GM11168 (cell line): ENCODE measurements at regions not wholly inside any gene's neighbourhood (a gene's known extent, or its start where the extent isn't known, plus 50 kb on each side); places are given as distances from the start of the nearest gene placed in this dataset.
"Not testable (repeated sequence)": the region's sequence is repeated elsewhere in the genome, so short reads cannot be mapped to it uniquely, and the experiment has no call there.

Experiments used
- in situ Hi-C: fragments of 300-500 bp; cut with MboI; formaldehyde crosslinking; loops from one replicate; pipeline ENCODE4 v1.12.0; 2022; ENCODE audit warnings: low sequenced_read_pairs; ENCODE audit not compliant: unreplicated experiment

- in situ Hi-C loops = no loop called here
Observed at GRCh38 chr15:96958721-96959120, 628.2 kb downstream of the NR2F2 start.

GRCh38 chr15:96959501-96959900 lies 629.0 kb downstream of the NR2F2 start:
- in situ Hi-C loops = no loop called here

GRCh38 chr15:96960711-96961480 lies 630.4 kb downstream of the NR2F2 start:
- in situ Hi-C loops = no loop called here

- in situ Hi-C loops = no loop called here
Observed at GRCh38 chr15:96966554-96966953, 636.1 kb downstream of the NR2F2 start.

GRCh38 chr15:96969732-96970710 lies 639.5 kb downstream of the NR2F2 start:
- in situ Hi-C loops = no loop called here

GRCh38 chr15:96972201-96972600 lies 641.7 kb downstream of the NR2F2 start:
- in situ Hi-C loops = no loop called here

- in situ Hi-C loops = no loop called here
Observed at GRCh38 chr15:96974761-96975160, 644.3 kb downstream of the NR2F2 start.

GRCh38 chr15:96977886-96978285 lies 647.4 kb downstream of the NR2F2 start:
- in situ Hi-C loops = no loop called here

- in situ Hi-C loops = no loop called here
Observed at GRCh38 chr15:96978937-96979473, 648.5 kb downstream of the NR2F2 start.

GRCh38 chr15:96984121-96984671 lies 653.7 kb downstream of the NR2F2 start:
- in situ Hi-C loops = not testable (repeated sequence)

GRCh38 chr15:96992817-96993216 lies 662.3 kb downstream of the NR2F2 start:
- in situ Hi-C loops = no loop called here

- in situ Hi-C loops = no loop called here
Observed at GRCh38 chr15:96997538-96997937, 667.0 kb downstream of the NR2F2 start.

GRCh38 chr15:97009031-97009431 lies 678.5 kb downstream of the NR2F2 start:
- in situ Hi-C loops = no loop called here

- in situ Hi-C loops = no loop called here
Observed at GRCh38 chr15:97012986-97013385, 682.5 kb downstream of the NR2F2 start.

- in situ Hi-C loops = no loop called here
Observed at GRCh38 chr15:97013491-97013890, 683.0 kb downstream of the NR2F2 start.

GRCh38 chr15:97014001-97014400 lies 683.5 kb downstream of the NR2F2 start:
- in situ Hi-C loops = no loop called here

- in situ Hi-C loops = no loop called here
Observed at GRCh38 chr15:97023488-97023844, 693.0 kb downstream of the NR2F2 start.

GRCh38 chr15:97026781-97027180 lies 696.3 kb downstream of the NR2F2 start:
- in situ Hi-C loops = no loop called here

- in situ Hi-C loops = no loop called here
Observed at GRCh38 chr15:97027772-97028171, 697.3 kb downstream of the NR2F2 start.

- in situ Hi-C loops = no loop called here
Observed at GRCh38 chr15:97030251-97030650, 699.8 kb downstream of the NR2F2 start.

GRCh38 chr15:97036301-97036700 lies 705.8 kb downstream of the NR2F2 start:
- in situ Hi-C loops = no loop called here
